Keratinocyte (primary cell): ENCODE measurements at regions not wholly inside any gene's neighbourhood (a gene's known extent, or its start where the extent isn't known, plus 50 kb on each side); places are given as distances from the start of the nearest gene placed in this dataset.

Source experiments
- EZH2 ChIP-seq: IDR thresholded peaks from one replicate; pipeline ENCODE4 v1.6.1; 2012; ENCODE audit warnings: inconsistent platforms, mild to moderate bottlenecking, low read length, moderate library complexity
- TF ChIP-seq, protein P1 (sequence below), 3 experiments: IDR thresholded peaks in 1 of 3; conservative IDR thresholded peaks in 1 of 3; optimal IDR thresholded peaks in 1 of 3; 2 replicates in 2 of 3; 3 replicates in 1 of 3; pipeline versions ENCODE3 to v1.5.1; 2011; ENCODE audit warnings: low read length in 3 of 3, mild to moderate bottlenecking in 3 of 3, moderate library complexity in 2 of 3, control low read depth in 1 of 3, inconsistent platforms in 1 of 3; ENCODE audit not compliant: insufficient read depth in 2 of 3; ENCODE audit errors: extremely low read depth in 1 of 3

GRCh38 chr3:110881069-110881468 is 190.5 kb upstream of the NECTIN3 start:
- TF ChIP-seq, protein P1, sequence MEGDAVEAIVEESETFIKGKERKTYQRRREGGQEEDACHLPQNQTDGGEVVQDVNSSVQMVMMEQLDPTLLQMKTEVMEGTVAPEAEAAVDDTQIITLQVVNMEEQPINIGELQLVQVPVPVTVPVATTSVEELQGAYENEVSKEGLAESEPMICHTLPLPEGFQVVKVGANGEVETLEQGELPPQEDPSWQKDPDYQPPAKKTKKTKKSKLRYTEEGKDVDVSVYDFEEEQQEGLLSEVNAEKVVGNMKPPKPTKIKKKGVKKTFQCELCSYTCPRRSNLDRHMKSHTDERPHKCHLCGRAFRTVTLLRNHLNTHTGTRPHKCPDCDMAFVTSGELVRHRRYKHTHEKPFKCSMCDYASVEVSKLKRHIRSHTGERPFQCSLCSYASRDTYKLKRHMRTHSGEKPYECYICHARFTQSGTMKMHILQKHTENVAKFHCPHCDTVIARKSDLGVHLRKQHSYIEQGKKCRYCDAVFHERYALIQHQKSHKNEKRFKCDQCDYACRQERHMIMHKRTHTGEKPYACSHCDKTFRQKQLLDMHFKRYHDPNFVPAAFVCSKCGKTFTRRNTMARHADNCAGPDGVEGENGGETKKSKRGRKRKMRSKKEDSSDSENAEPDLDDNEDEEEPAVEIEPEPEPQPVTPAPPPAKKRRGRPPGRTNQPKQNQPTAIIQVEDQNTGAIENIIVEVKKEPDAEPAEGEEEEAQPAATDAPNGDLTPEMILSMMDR (optimal IDR thresholded peaks at IDR 0.05 in 1 of 3, IDR thresholded peaks at IDR 0.05 in 1 of 3, conservative IDR thresholded peaks at IDR 0.05 in 1 of 3; ENCODE audit: extremely low read depth in 1 of 3, insufficient read depth in 2 of 3, low read length in 3 of 3), result peak in 2 of 3 experiments; percentile 51 to 66
- TF ChIP-seq EZH2, result no peak
